Stimulated activated CD4-positive, alpha-beta T cell treated with anti-CD3 and anti-CD28 coated beads, Interleukin-1b, Interleukin-23, amount 100 ng/mL, for 24 hours (primary cell): ENCODE measurements at regions not wholly inside any gene's neighbourhood (a gene's known extent, or its start where the extent isn't known, plus 50 kb on each side); places are given as distances from the start of the nearest gene placed in this dataset.

Source experiments
- DNase-seq, 4 experiments: peaks; one replicate each; pipeline ENCODE4 v3.0.0-alpha.2; 2020; ENCODE audit warnings: low read depth in 4 of 4, low spot score in 1 of 4

DNA sequence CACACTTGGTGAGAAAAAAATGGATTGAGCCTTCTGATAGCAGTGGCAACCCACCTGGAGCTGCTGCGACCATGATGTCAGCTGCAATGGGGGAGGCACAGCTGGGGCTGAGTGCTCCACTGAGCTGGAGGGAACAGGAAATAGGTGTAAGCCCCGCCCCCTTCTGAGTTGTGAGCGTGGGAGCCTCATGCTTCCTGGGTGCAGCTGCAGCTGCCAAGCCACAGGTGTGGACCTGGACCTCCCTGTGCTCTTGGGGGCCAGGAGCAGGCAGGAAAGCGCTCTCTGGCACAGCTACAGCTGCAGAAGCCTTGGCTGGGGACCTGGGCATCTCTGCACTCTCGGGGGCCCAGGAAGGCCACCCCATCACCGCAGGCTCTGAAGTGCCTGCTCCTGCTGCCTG, 970.6 kb downstream of the DCDC2C start:
- DNase-seq, result no peak

DNA sequence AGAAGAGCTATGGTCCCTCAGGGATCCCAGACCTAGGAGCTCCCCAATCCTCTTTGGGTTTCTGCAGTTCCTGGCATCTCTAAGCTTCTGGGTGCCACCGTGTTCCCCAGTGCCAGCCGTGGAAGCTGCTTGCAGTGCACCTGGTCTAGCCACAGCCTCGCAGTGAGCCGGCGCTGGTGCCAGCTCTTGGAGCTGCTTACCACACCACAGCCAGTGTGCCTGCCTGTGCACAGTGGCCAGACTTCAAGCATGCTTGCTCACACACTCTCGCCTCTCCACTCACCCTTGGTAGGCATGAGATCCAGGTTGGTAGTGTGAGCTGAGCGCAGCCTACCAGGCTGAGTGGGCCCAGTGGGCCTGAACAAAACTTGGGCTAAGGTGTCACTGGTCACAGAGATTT, 971.9 kb downstream of the DCDC2C start:
- no peak for DNase-seq

DNA sequence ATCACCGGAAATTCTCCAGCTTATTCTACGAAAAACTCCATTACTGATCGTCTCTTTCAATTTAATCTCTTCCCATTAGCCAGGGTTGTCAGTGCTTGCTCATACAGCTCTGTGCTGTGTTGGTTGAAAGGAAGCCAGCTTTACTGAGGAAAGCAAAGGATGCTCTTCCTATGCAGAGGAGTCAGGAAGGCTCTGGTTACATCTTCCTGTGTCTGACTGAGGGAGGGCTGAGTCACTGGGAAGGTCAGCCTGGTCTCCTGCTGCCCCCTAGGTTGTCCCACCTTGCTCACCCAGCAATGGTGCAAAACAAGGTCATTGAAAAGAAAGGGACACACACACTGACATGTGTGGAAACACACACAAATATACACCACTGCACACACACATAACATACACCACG, 975.6 kb downstream of the DCDC2C start:
- DNase-seq, result no peak

DNA sequence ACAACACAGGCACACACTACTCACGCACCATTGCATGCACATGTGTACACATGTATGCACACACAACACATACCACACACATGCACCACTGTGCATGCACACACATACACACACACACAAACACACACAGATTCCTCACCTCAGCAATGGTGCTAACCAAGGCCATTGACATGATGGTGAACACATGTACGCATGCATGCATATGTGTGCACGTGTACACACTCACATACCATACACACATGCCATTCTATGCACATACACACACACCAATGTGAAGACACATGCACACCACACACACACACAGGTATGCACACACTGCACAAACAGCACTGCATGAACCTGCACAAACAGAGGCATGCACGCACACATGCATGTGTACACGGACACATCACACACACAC, 976.0 kb downstream of the DCDC2C start:
- no peak for DNase-seq

DNA sequence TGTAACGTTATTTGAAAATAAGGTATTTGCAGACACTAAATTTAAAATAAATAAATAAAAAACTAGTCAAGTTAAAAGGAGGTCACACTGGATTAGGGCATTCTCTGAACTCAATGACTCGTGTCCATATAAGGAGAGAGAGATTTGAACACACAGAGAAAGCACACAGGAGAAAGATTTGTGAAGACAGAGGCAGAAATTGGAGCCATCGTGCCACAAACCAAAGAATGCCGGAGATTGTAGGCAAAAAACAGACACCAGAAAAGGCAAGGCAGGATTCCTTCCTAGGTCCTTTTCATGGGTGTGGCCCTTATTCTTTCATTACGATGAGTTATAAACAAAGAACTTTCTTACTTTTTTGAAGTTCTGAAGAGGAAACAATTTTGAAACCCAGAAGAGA, 981.5 kb downstream of the DCDC2C start:
- DNase-seq, result no peak

DNA sequence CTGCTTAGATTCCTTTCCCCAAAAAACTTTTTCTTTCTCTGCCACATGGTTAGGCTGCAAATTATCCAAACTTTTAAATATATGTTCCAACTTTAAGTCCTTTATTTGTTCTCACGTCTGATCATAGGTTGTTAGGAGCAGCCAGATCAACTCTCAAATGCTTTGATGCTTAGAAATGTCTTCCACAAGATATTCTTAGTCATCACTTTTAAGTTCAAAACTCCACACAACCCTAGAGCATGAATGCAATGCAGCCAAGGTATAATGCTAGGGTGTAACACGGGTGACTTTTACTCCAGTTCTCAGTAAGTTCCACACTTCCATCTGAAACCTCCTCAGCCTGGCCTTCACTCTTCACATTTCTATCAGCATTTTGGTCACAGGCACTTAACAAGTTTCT, 987.5 kb downstream of the DCDC2C start:
- no peak for DNase-seq

DNA sequence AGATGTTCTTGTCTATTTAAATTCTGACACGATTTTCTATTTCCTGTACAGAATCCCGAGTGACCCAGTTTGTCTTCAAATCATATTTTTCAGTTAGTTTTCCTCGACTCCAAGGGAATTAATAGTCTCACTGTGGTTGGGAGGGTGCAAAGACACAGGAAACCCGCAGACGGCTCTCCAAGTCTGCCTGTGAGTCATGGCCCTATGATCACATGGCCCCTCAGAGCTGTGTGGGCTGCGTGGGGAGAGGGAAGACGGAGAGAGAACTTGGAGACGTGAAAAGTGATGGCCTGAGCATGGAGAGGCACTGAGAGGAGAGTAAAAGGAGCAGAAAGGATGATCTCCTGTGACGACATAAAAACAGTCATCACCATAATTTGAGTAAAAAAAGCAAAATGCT, 989.9 kb downstream of the DCDC2C start:
- DNase-seq, result no peak

DNA sequence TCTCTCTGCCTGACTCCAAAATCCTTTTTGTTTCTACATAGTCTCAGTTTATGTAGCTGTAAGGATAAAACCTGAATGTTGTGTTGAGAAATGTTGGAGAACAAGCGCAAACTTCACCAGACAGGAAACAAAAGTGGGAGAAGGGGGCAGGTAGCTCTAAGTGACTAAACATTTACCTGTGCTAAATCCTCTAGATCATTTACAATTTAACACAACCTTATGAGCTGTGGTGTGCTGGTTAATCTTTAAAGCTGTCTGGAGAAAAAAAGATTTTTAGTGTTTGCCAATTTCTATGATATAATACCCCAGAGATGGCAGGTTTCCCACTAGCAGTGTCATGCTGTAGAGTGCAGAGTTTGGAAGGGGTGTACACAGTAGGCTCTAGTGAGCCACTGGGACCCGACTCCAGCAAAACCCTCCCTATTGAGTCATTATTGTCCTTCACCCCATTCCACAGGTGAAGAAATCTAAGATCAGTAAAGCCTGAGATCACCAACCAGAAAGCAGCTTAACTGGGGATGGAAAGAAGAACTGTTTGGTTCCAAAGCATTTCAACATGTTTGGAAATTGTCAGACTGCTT, 992.0 kb downstream of the DCDC2C start:
- DNase-seq, result no peak

DNA sequence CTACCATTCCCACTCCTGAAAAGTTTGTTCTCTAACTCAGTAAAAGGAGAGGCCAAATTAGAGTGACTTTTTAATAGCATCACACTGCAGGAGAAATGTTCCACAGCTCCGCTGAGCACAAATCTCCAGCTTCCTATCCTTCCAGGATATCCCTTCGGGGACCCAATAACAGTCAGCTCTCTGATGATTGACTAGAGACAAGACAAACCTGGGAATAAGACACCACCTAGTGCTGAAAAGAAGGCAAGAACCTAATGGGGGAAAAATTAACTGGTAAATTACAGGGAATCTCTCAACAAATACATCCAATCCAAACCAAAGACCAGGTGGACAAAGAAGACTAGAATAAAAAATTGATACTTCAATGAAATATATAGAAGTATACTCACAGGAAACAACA, 977.1 kb upstream of the SOX11 start:
- DNase-seq, result no peak

DNA sequence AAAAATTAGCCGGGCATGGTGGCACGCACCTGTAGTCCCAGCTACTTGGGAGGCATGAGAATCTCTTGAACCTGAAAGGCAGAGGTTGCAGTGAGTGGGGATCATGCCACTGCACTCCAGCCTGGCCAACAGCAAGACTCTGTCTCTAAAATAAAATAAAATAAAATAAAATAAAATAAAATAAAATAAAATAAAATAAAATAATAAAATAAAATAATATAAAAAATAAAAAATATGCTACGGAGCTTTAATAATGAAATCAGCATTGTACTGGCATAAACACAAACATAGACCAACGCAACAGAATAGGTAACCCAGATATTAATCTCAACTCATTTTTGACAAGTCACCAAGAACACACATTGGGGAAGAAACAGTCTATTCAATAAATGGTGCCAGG, 973.4 kb upstream of the SOX11 start:
- no peak for DNase-seq

DNA sequence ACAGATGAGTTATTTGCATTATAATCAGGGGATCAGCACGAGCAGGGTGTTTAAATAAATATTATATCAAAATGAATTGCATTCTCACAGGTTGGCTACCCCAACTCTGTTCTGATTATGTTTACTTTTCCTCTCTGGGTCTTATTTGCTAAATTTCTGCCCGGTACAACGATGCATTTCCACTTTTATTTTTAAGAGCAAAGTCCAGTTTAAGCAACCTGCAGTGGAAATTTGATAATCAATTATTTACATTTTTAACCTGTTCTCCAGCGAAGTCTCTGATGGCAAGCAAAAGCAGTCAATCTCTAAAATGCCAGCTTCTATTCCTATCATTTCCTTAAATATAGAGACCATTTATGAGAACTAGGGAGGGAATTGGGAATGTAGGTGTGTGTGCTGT, 966.6 kb upstream of the SOX11 start:
- DNase-seq, result no peak

DNA sequence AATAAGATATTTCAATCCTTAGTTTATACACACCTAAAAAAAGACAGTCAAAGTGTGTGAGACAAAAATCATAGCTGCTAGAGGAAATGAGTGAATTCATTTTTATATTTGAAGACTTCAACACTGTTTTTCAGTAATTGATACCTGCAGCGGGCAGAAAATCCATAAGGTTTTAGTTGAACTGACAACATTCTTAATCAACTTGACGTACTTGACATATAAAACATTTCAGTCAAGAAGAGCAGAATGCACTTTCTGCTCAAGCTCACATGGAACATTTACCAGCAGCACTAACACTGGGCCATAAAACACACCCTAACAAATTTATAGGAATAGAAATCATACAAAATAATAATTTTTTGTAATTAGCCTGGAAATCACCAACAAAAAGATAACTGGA, 959.6 kb upstream of the SOX11 start:
- no peak for DNase-seq

DNA sequence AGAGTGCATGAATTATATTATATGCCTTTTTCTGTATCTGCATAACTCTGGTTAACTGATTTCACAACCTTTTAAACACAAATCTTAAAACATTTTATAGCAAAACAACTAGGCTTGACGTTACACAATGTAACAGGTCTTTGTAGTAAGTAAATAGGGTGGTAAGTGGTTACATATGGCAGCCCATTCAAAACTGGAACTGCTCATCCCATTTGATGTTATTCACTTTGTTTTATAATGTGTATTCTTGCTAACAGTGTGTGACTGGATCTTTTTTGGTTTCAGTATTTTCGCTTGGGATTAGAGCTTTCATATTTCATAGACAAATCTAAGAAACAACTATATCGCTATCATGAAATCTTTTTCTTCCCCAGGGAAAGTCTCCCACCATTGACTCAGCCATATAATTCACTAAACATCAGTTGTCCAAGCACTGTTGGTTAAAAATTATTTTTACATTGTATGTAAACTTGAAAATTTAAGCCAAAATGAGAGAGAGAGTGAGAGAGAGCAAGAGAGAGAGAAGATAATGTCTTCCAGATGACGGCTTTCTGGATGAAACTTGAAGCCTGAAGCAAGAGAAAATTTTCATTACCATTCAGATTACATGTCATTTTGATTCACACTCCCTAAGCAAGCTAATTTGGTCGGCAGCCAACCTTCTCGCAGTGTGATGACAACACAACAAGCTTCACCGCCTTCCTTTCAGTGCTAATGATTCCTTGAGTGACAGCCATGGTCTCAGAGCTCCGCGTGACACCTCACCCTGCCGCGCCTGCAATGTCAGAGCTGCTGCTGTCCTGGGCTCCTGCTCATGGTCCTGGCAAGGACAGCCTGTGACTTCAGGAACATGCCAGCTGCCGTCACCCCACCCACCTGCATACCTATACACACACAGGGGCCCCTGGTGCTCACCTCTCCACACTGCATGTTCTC, 946.9 kb upstream of the SOX11 start:
- no peak for DNase-seq

DNA sequence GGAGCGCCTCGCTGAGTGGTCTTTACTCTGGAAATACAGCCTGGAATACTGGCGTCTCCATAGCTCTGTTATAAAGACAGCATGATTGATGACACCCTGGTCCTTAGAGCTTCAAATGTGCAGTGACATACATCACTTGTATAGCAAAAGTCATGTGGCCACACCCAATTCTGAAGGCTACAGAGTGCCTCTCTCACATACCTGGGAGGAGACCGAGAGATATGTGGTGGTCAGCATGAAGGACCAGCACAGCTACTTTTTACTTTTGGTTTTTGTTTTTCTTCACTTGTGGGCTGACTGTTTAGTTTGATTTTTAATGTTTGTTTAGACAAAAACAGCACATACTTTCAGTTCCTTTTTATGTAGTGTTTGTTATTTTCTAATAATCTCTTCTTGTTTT, 938.5 kb upstream of the SOX11 start:
- DNase-seq, result no peak

DNA sequence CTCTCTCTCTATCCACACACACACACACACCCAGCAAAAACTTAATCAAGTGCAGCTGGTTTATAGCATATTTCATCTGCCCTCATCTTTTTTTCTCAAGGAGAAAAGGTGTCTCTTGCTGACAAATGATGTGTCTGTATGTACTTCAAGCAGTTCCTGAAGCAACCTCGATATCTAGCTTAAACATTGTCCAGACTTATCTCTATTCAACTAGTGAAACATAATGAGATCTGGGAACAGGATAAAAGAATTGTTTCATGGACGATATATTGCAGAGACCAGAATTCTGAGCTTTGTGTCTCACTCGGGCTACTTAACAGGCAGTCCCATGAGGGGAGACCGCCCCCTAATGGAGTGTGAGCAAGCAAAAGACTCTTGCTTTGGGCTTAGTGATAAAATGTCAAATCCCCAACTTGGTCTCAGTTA, 929.2 kb upstream of the SOX11 start:
- no peak for DNase-seq

DNA sequence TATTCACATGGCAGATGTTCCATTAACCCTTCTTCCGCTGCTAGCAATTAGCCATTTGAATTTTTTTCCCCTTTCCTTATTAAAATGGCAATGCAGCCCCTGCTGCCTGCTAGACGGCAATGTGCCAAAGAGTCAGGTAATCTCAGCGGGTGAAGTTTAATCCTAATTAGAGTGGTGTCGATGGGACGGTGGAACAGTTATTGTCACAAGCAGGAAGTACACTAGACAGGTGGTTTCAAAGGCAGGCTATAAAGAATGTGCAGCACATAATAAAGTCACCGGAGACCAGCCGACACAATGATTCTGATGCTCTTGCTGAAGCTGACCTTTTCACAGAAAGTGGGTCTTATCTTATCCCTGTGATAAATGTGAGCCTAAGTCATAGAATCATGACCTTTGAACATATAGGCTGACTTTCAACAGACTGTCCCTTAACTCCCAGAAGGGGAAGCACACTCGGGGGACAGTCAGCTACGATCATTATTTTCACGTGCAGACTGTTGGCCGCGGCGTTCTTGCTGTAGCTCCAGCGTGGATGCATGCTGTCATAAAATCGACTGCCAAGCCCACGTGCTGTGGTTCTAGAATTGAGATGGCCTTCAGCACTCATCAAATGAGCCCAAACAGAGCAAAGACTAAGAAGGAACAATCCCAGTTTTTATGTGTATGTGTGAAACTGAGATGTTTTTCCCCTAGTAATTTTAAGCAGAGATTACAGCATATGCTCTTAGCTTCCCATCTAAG, 926.2 kb upstream of the SOX11 start:
- no peak for DNase-seq

DNA sequence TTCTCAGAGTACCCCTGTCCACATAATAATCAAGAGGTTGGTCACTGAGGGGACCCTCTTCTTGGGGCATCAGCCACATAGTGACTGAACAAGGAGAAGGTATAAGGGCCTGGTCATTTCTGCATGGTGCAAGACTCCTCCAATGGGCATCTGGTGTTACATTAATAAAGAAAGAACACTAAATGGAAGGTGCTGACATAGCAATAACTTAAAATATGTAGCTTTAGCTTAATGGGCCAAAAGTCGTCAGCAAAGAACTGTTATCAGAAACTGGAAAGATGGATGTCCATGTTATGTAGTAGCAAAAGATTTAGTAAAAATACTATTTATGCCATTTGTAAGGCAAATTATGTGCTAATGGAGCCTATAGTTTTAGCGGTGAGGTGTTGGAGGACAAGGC, 916.5 kb upstream of the SOX11 start:
- no peak for DNase-seq

DNA sequence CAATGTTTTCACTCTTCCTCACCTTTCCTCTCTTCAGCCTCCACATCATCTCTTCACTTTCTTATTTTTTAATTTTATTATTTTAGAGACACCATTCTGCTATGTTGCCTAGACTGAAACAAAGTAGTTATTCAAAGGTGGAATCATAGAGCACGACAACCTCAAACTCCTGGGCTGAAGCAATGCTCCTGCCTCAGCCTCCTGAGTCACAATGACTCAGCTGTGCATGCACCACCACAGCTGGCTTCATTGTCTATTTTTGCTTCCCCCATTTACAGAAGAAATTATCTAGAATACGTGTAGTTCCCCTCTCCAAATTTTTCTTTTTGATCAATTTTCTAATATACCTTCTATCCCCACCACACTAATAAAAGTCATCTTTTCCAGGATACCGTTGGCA, 911.5 kb upstream of the SOX11 start:
- DNase-seq, result no peak

DNA sequence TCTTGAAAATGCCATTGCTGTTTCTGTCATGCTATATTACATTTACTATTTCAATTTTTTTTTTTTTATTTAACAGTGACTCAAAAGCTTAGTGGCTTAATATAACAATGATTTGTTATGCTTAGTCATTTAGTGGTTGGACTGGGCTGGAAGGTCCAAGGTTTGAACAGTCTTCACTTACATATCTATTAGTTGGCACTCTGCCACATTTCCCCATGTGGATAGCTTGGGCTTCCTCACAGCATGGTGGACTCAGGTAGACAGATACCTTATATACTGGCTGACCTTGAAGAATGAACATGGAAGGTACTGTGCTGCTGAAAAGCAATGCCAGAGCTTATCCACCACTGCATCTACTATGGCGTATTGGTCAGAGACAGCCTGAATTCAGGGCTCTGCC, 909.5 kb upstream of the SOX11 start:
- DNase-seq, result no peak

DNA sequence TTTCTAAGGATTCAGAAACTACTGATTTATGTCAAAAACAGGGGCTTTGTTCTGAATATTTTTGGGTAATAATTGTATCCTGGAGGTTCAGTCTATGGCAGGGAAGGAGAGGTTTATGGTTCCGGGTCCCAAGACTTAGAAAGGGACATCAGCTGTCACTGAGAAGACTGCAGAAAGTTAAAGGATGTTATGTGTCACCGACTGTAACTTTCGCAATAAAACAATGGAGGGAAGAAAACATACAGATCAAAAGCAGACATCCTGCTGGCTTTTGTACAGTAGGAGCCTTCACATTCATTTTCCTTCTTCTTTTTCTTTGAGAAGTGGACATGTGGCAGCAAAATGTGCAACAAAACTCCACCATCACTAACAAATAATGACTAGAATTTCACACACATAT, 900.7 kb upstream of the SOX11 start:
- DNase-seq, result no peak

DNA sequence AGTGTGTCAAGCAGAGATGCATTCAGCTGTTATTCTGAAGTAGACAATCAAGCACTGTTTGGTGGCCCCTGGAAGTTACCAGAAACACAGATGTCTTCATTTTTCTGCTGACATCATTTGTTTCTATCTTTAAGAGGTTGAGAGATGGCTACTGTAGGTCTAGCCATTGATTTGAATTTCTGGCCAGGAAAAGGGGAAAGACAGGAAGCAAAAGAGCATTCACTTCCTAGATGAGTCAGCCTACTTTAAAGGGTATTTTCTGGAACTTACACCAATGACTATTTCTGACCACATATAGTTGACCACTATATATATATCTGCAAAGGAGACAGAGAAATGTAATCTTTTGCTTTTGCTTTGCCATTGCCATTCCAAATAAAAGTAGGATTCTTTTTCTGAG, 900.1 kb upstream of the SOX11 start:
- DNase-seq, result no peak

DNA sequence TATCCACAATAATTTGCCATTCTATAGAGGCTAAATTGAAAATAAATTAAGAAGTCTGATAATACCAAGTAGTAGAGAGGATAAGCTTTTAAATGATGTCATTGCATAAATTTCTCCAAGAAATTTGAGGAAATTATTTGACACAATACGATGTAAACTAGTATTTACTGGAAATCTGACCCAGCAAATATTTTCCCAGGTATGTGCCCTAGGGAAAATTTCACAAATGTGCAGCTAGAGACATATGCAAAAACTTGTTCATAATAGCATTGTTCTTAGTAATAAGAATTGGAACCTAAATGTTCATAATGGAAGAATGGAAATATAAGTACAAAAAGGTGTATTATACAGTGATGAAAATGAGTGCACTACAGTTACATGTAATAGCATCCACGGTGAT, 888.8 kb upstream of the SOX11 start:
- no peak for DNase-seq
